A549 (cell line): ENCODE measurements at regions not wholly inside any gene's neighbourhood (a gene's known extent, or its start where the extent isn't known, plus 50 kb on each side); places are given as distances from the start of the nearest gene placed in this dataset.

Experiments
- BHLHE40 ChIP-seq: IDR thresholded peaks from 2 replicates; pipeline ENCODE4 v1.6.1; 2012; ENCODE audit warnings: low read depth, low read length, inconsistent platforms
- EP300 ChIP-seq, 2 experiments: fragments of >200 bp; sonication (Bioruptor Twin); formaldehyde crosslinking; IDR thresholded peaks; 2 replicates in 1 of 2; 3 replicates in 1 of 2; pipeline ENCODE4 v1.6.1; 2016 to 2017
- RNF2 ChIP-seq: fragments of 200-600 bp; sonication (generic); IDR thresholded peaks from 2 replicates; pipeline ENCODE4 v1.6.1; 2016; ENCODE audit warnings: low read depth, mild to moderate bottlenecking, antibody characterized with exemption, moderate library complexity, borderline replicate concordance
- ZFP36 ChIP-seq: fragments of 450-650 bp; IDR thresholded peaks from 2 replicates; pipeline ENCODE4 v1.6.1; 2014; ENCODE audit warnings: borderline replicate concordance; ENCODE audit not compliant: partially characterized antibody
- TF ChIP-seq, protein P1 (sequence below): fragments of >200 bp; sonication (Bioruptor Twin); formaldehyde crosslinking; IDR thresholded peaks from 3 replicates; pipeline ENCODE4 v1.5.1; 2016

DNA sequence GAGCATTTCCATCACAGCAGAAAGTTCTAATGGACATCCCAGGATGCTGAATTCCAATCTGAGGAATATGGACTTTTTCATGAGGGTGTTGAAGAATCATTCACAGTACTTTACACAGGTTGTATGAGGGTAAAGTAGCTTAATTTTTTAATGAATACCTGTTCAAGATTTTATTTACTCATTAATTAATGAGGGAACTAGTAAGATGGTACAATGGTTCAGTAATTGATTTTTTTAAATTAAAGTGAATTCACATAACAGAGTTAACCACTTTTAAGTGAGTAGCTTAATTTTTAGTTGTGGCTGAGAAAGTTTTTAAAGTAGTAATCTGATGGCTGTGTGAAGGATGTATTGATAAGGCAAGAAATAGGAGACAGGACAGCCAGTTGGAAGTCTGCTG, 266.5 kb downstream of the GFRA1 start:
- TF ChIP-seq RNF2 (no peak), BHLHE40 (no peak), EP300 (IDR thresholded peaks at IDR 0.05) (no peak), ZFP36 (no peak)
- TF ChIP-seq, protein P1, sequence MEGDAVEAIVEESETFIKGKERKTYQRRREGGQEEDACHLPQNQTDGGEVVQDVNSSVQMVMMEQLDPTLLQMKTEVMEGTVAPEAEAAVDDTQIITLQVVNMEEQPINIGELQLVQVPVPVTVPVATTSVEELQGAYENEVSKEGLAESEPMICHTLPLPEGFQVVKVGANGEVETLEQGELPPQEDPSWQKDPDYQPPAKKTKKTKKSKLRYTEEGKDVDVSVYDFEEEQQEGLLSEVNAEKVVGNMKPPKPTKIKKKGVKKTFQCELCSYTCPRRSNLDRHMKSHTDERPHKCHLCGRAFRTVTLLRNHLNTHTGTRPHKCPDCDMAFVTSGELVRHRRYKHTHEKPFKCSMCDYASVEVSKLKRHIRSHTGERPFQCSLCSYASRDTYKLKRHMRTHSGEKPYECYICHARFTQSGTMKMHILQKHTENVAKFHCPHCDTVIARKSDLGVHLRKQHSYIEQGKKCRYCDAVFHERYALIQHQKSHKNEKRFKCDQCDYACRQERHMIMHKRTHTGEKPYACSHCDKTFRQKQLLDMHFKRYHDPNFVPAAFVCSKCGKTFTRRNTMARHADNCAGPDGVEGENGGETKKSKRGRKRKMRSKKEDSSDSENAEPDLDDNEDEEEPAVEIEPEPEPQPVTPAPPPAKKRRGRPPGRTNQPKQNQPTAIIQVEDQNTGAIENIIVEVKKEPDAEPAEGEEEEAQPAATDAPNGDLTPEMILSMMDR: no peak
